Activated T-helper 2 cell treated with anti-CD3 and anti-CD28 coated beads, Interferon-gamma antibody, Interleukin-2, Interleukin-4, amounts not matched to agents 10 μg/mL and 5 μg/mL and 100 μg/mL, durations not matched to agents 14 hours and 24 hours and 36 hours (primary cell): ENCODE measurements at regions not wholly inside any gene's neighbourhood (a gene's known extent, or its start where the extent isn't known, plus 50 kb on each side); places are given as distances from the start of the nearest gene placed in this dataset.
"Not testable (repeated sequence)": the region's sequence is repeated elsewhere in the genome, so short reads cannot be mapped to it uniquely, and the experiment has no call there.

Experiments used
- DNase-seq: peaks from one replicate; pipeline ENCODE4 v3.0.0; 2021; ENCODE audit warnings: low spot score
- H3K27ac Mint-ChIP-seq: one replicate; pipeline ENCODE4 v1.8.0; 2021; ENCODE audit warnings: mixed read lengths
- H3K27me3 Mint-ChIP-seq: one replicate; pipeline ENCODE4 v1.8.0; 2021; ENCODE audit warnings: low read depth, mixed read lengths
- H3K36me3 Mint-ChIP-seq: one replicate; pipeline ENCODE4 v1.8.0; 2021; ENCODE audit warnings: low read depth, mixed read lengths
- H3K4me1 Mint-ChIP-seq: one replicate; pipeline ENCODE4 v1.8.0; 2021; ENCODE audit warnings: low read depth, mixed read lengths
- H3K4me3 Mint-ChIP-seq: one replicate; pipeline ENCODE4 v1.8.0; 2021; ENCODE audit warnings: low read depth, mild to moderate bottlenecking, moderate library complexity, mixed read lengths
- H3K9me3 Mint-ChIP-seq: one replicate; pipeline ENCODE4 v1.8.0; 2021; ENCODE audit warnings: mixed read lengths
- intact Hi-C: fragments of 100-400 bp; cut with micrococcal nuclease; formaldehyde crosslinking; loops from one replicate; pipeline ENCODE4 v1.15.1; 2023

- Mint-ChIP-seq H3K9me3 (no peaks in the 10 kb centered on the region), H3K27me3 (peaks cover 6% of the 10 kb centered on the region), H3K36me3 (no peaks in the 10 kb centered on the region), H3K4me3 (no peak overlapping the region), H3K4me1 (no peaks in the 10 kb centered on the region), H3K27ac (no peak overlapping the region)
- intact Hi-C loops: no loop called here
- DNase-seq: no peak
Measured at GRCh38 chr5:72637058-72637457, 129.8 kb upstream of the ZNF366 start.

GRCh38 chr5:72636565-72636964 lies 129.4 kb upstream of the ZNF366 start:
- intact Hi-C loops, DNase-seq, H3K27ac Mint-ChIP-seq, H3K27me3 Mint-ChIP-seq, H3K9me3 Mint-ChIP-seq, H3K4me3 Mint-ChIP-seq, H3K4me1 Mint-ChIP-seq, H3K36me3 Mint-ChIP-seq: not testable (repeated sequence)

DNA sequence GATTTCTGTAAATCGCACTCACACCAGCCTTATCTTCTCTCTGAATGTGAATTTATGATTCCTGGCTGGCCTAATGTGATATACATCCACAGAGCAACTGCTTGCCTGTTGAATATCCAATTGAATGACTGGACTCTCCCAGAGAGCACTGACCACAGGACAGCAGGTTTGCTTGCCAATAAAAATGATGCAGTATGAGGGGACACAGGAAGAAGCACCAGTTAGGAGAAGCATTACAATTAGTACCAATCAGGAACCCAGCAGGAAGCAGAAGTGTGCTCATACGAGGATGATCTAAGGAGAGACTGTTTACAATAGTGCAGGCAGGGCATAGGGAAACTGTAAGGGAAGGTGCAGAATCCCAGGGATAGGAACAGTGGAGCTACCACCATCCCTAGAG lies 127.2 kb upstream of the ZNF366 start:
- Mint-ChIP-seq H3K9me3 (no peaks in the 10 kb centered on the region), H3K27me3 (peaks cover 8% of the 10 kb centered on the region), H3K4me1 (no peaks in the 10 kb centered on the region), H3K27ac (no peak overlapping the region), H3K4me3 (no peak overlapping the region), H3K36me3 (no peaks in the 10 kb centered on the region)
- no peak for DNase-seq
- intact Hi-C loops: no loop called here

- H3K4me1 Mint-ChIP-seq: no peaks in the 10 kb centered on the region
- H3K4me3 Mint-ChIP-seq: no peak overlapping the region
- intact Hi-C loops: no loop called here
Measured at GRCh38 chr5:72633649-72634048, 126.4 kb upstream of the ZNF366 start.

GRCh38 chr5:72633041-72633445 lies 125.8 kb upstream of the ZNF366 start:
- no peak overlapping the region for H3K4me3 Mint-ChIP-seq
- peaks cover 7% of the 10 kb centered on the region for H3K27me3 Mint-ChIP-seq
- intact Hi-C loops: no loop called here
- no peak overlapping the region for H3K27ac Mint-ChIP-seq
- DNase-seq: no peak
- no peaks in the 10 kb centered on the region for H3K4me1 Mint-ChIP-seq
- no peaks in the 10 kb centered on the region for H3K36me3 Mint-ChIP-seq
- no peaks in the 10 kb centered on the region for H3K9me3 Mint-ChIP-seq

More at GRCh38 chr5:72633649-72634048, 126.4 kb upstream of the ZNF366 start:
- H3K27ac Mint-ChIP-seq: no peak overlapping the region
- peaks cover 9% of the 10 kb centered on the region for H3K27me3 Mint-ChIP-seq
- H3K9me3 Mint-ChIP-seq: no peaks in the 10 kb centered on the region
- no peaks in the 10 kb centered on the region for H3K36me3 Mint-ChIP-seq
- no peak for DNase-seq

GRCh38 chr5:72630721-72631120 lies 123.5 kb upstream of the ZNF366 start:
- Mint-ChIP-seq H3K4me3 (no peak overlapping the region), H3K27ac (no peak overlapping the region), H3K36me3 (no peaks in the 10 kb centered on the region), H3K9me3 (no peaks in the 10 kb centered on the region), H3K27me3 (peaks cover 20% of the 10 kb centered on the region), H3K4me1 (no peaks in the 10 kb centered on the region)
- intact Hi-C loops: no loop called here
- no peak for DNase-seq

DNA sequence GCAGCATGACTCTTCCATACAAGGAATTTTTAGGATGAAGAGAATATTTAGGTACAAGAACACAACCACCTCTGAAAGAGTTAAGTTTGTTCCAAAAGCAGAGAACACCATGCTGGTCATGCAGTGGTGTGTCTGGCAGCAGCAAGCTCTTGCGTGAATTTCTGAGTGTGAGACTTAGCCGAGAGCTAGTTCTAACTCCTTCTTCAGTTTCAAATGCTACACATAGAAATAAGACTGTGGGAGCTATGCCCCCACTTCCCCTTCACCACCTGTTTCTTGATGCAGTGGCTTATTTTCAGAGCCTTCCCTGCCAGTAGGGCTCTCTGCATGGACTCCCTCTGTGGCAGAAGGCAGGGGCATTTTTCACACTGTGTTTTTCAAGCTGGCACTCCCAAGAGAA lies 122.9 kb upstream of the ZNF366 start:
- H3K27me3 Mint-ChIP-seq: peaks cover 21% of the 10 kb centered on the region
- H3K36me3 Mint-ChIP-seq: no peaks in the 10 kb centered on the region
- no peaks in the 10 kb centered on the region for H3K9me3 Mint-ChIP-seq

DNA sequence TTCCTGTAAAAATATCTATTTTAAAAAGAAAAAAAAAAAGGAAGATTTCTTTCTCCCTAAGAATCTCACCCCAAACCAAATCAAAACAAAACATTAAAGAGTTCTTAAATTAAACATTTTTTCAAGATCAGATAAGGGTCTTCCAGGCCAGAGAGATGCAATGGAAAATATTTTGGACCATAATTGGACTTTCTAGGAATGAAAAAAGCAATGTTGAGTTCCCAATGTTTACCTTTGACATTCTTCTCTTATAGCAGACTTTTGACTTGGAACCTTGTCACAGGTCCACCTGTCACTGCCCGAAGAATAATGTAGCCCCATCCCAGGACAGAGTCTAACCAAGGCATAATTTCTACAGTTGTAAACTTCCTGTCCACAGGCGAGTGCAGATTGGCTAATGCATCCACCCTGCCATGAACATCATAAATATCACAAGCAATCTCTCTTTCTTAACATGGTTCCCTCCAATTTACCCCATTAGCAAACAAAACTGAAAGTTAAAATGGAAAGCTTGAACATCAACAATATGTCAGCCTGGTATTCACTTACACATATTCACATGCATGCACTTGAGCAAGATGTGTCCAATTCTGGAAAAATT lies 121.7 kb upstream of the ZNF366 start:
- no peaks in the 10 kb centered on the region for H3K36me3 Mint-ChIP-seq
- no peaks in the 10 kb centered on the region for H3K4me1 Mint-ChIP-seq
- H3K9me3 Mint-ChIP-seq: no peaks in the 10 kb centered on the region
- no peak for DNase-seq
- no peak overlapping the region for H3K27ac Mint-ChIP-seq
- peaks cover 23% of the 10 kb centered on the region for H3K27me3 Mint-ChIP-seq
- intact Hi-C loops: no loop called here
- H3K4me3 Mint-ChIP-seq: no peak overlapping the region

More for the DNA sequence above, 122.9 kb upstream of the ZNF366 start:
- H3K4me1 Mint-ChIP-seq: no peaks in the 10 kb centered on the region
- no peak overlapping the region for H3K4me3 Mint-ChIP-seq
- H3K27ac Mint-ChIP-seq: no peak overlapping the region
- intact Hi-C loops: no loop called here
- no peak for DNase-seq

GRCh38 chr5:72625332-72625731 lies 118.1 kb upstream of the ZNF366 start:
- H3K27me3 Mint-ChIP-seq: peaks cover 22% of the 10 kb centered on the region
- H3K27ac Mint-ChIP-seq: no peak overlapping the region
- no peaks in the 10 kb centered on the region for H3K4me1 Mint-ChIP-seq
- H3K4me3 Mint-ChIP-seq: no peak overlapping the region
- DNase-seq: no peak
- H3K36me3 Mint-ChIP-seq: no peaks in the 10 kb centered on the region
- H3K9me3 Mint-ChIP-seq: no peaks in the 10 kb centered on the region
- intact Hi-C loops: no loop called here

DNA sequence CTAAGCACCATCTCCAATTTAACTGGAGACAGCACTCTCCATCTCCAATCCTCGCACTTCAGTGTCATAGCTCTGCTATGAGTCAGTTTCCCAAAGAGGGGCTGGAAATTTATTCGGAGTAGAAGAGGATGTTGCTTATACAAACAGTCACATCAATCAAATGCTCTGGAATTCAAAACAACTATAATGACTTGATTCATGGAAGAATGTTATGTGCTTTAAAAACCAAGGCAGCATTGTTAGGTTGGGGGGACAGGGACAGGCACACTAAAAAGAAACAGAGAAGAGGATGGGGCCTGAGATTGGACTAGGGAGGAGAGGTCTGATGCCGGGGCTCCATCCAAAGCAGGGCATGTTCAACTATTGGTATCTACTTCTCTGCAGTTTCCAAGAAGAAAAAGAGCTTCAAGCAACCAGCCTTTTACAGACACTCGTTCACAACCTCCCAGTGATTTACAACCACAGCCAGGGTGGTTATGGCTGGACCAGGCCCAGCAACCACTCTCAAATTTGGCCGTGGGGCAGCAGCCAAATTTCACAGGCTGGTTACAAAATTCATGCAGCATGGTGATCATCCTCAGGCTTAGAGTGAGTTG lies 117.5 kb upstream of the ZNF366 start:
- H3K4me3 Mint-ChIP-seq: no peak overlapping the region
- no peaks in the 10 kb centered on the region for H3K9me3 Mint-ChIP-seq
- no peaks in the 10 kb centered on the region for H3K4me1 Mint-ChIP-seq
- no peak for DNase-seq
- peaks cover 22% of the 10 kb centered on the region for H3K27me3 Mint-ChIP-seq
- H3K27ac Mint-ChIP-seq: no peak overlapping the region
- intact Hi-C loops: no loop called here
- H3K36me3 Mint-ChIP-seq: no peaks in the 10 kb centered on the region

GRCh38 chr5:72623936-72624335 lies 116.7 kb upstream of the ZNF366 start:
- Mint-ChIP-seq H3K9me3 (no peaks in the 10 kb centered on the region), H3K4me3 (no peak overlapping the region), H3K27me3 (peaks cover 19% of the 10 kb centered on the region), H3K27ac (no peak overlapping the region), H3K4me1 (no peaks in the 10 kb centered on the region), H3K36me3 (no peaks in the 10 kb centered on the region)
- no peak for DNase-seq
- intact Hi-C loops: no loop called here

DNA sequence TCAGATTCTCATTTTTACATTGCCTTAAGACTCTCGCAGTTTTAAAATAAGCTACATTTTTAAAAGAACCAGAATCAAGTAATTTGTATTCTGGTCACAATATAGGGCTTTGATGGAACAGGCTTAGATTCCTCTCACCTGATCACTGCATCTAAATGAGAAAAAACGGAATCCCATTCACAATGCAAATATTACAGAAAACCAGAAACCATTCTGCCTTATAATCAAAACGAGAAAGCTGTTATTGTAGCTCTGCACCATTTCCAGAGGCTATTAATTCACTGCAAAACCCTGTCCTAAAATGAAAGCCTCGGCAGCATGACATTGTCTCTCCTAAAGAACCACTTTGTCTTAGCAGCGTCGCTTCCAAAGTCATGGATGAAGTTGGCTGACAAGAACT lies 116.1 kb upstream of the ZNF366 start:
- Mint-ChIP-seq H3K27ac (no peak overlapping the region), H3K4me3 (no peak overlapping the region), H3K4me1 (no peaks in the 10 kb centered on the region), H3K36me3 (no peaks in the 10 kb centered on the region), H3K27me3 (peaks cover 22% of the 10 kb centered on the region), H3K9me3 (no peaks in the 10 kb centered on the region)
- intact Hi-C loops: no loop called here
- no peak for DNase-seq

DNA sequence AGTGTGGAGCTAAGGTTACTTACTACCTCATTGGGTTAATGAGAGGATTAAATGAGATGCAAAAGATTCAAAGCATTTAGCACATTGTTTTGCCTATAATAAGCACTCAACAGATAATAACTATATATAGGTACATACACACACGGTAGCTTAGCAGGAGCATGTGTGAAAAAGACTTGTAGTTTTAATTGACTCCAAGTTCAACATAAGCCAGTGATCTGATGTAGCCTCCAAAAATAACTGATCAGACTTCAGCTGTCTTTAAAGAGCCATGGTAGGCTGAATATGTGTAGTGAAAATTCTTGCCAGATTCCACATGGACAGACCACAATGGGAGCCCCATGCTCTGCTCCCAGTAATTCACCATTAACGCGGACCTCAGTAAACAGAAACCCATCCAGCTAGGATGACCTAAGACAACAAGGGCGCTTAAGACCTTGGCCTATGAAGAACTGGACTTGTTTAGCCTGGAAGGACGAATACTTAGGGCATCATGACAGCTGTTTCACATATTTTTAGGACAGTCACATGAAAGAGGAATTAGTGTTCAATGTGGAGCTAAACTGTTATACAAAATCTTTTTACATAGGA lies 115.1 kb upstream of the ZNF366 start:
- Mint-ChIP-seq H3K4me3 (no peak overlapping the region), H3K27me3 (peaks cover 22% of the 10 kb centered on the region), H3K9me3 (no peaks in the 10 kb centered on the region), H3K4me1 (no peaks in the 10 kb centered on the region), H3K27ac (no peak overlapping the region), H3K36me3 (no peaks in the 10 kb centered on the region)
- no peak for DNase-seq
- intact Hi-C loops: no loop called here
